ENCODE measurements at regions not wholly inside any gene's neighbourhood (a gene's known extent, or its start where the extent isn't known, plus 50 kb on each side); places are given as distances from the start of the nearest gene placed in this dataset.

- H2AFZ ChIP-seq (ENCODE audit: low read depth, low read length, severe bottlenecking), result no peak overlapping the region
- H3K79me2 ChIP-seq (ENCODE audit: insufficient read depth, low read length), result no peaks in the 10 kb centered on the region
- H4K20me1 ChIP-seq (ENCODE audit: low read depth, low read length), result no peaks in the 10 kb centered on the region
- no peaks in the 10 kb centered on the region for H3K9me3 ChIP-seq (ENCODE audit: insufficient read depth, low read length)
- no peak overlapping the region for H3K4me3 ChIP-seq (ENCODE audit: insufficient read depth, low read length, poor library complexity, severe bottlenecking)
- no peak overlapping the region for H3K27ac ChIP-seq (ENCODE audit: low read depth, low read length)
- no peaks in the 10 kb centered on the region for H3K27me3 ChIP-seq (ENCODE audit: low read length)
- no peak overlapping the region for H3K9ac ChIP-seq (ENCODE audit: low read length)
- no peak overlapping the region for H3K4me2 ChIP-seq (ENCODE audit: low read depth, low read length, poor library complexity, severe bottlenecking)
- TF ChIP-seq CTCF (IDR thresholded peaks at IDR 0.05; ENCODE audit: insufficient read depth, low read length, poor library complexity, severe bottlenecking) (no peak), EZH2phosphoT487 (conservative IDR thresholded peaks at IDR 0.05; ENCODE audit: low read length) (no peak)
- no peaks in the 10 kb centered on the region for H3F3A ChIP-seq (ENCODE audit: insufficient read depth)
- H3K9me2 ChIP-seq (replicated peaks; ENCODE audit: insufficient read depth, low read length), result no peaks in the 10 kb centered on the region
- no peaks in the 10 kb centered on the region for H3K36me3 ChIP-seq (ENCODE audit: low read length)
Observed at GRCh38 chr2:173854840-173855239, 110.3 kb downstream of the SP3 start.

GRCh38 chr2:173855661-173856060 lies 109.5 kb downstream of the SP3 start:
- H3K4me2 ChIP-seq (ENCODE audit: low read depth, low read length, poor library complexity, severe bottlenecking), result no peak overlapping the region
- no peaks in the 10 kb centered on the region for H3K36me3 ChIP-seq (ENCODE audit: low read length)
- no peak overlapping the region for H3K27ac ChIP-seq (ENCODE audit: low read depth, low read length)
- H4K20me1 ChIP-seq (ENCODE audit: low read depth, low read length), result no peaks in the 10 kb centered on the region
- no peak overlapping the region for H3K4me3 ChIP-seq (ENCODE audit: insufficient read depth, low read length, poor library complexity, severe bottlenecking)
- TF ChIP-seq EZH2phosphoT487 (conservative IDR thresholded peaks at IDR 0.05; ENCODE audit: low read length), result no peak
- TF ChIP-seq CTCF (IDR thresholded peaks at IDR 0.05; ENCODE audit: insufficient read depth, low read length, poor library complexity, severe bottlenecking), result no peak
- no peak overlapping the region for H3K9ac ChIP-seq (ENCODE audit: low read length)
- H3K9me2 ChIP-seq (replicated peaks; ENCODE audit: insufficient read depth, low read length), result no peaks in the 10 kb centered on the region
- no peaks in the 10 kb centered on the region for H3K27me3 ChIP-seq (ENCODE audit: low read length)
- no peaks in the 10 kb centered on the region for H3K9me3 ChIP-seq (ENCODE audit: insufficient read depth, low read length)
- H2AFZ ChIP-seq (ENCODE audit: low read depth, low read length, severe bottlenecking), result no peak overlapping the region
- H3F3A ChIP-seq (ENCODE audit: insufficient read depth), result no peaks in the 10 kb centered on the region
- no peaks in the 10 kb centered on the region for H3K79me2 ChIP-seq (ENCODE audit: insufficient read depth, low read length)
